ENCODE measurements at regions not wholly inside any gene's neighbourhood (a gene's known extent, or its start where the extent isn't known, plus 50 kb on each side); places are given as distances from the start of the nearest gene placed in this dataset.

DNA sequence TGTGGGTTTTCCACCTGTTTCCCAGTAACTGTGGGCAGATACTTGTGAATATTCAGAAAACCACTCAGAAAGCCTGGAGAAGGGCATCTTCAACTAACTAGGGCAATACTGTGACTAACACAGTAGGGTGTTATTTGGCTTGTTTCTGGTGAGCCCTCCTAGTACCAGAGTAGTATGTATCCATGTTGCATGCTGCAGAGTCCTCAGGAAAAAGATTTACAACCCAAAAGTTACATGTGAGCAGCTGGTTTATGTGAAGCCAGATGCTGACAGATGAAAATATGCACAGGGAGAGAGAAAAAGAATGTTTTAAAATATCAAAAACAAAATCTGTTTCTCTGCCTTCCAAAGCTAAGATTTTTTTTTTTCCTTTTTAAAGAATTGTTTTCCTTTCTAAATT is 333.2 kb upstream of the UBE2E3 start:
- H3K4me3 ChIP-seq (ENCODE audit: control insufficient read depth, low read depth, low read length) = no peak overlapping the region
- DNase-seq (ENCODE audit: low read depth) = no peak
- TF ChIP-seq, protein P1, sequence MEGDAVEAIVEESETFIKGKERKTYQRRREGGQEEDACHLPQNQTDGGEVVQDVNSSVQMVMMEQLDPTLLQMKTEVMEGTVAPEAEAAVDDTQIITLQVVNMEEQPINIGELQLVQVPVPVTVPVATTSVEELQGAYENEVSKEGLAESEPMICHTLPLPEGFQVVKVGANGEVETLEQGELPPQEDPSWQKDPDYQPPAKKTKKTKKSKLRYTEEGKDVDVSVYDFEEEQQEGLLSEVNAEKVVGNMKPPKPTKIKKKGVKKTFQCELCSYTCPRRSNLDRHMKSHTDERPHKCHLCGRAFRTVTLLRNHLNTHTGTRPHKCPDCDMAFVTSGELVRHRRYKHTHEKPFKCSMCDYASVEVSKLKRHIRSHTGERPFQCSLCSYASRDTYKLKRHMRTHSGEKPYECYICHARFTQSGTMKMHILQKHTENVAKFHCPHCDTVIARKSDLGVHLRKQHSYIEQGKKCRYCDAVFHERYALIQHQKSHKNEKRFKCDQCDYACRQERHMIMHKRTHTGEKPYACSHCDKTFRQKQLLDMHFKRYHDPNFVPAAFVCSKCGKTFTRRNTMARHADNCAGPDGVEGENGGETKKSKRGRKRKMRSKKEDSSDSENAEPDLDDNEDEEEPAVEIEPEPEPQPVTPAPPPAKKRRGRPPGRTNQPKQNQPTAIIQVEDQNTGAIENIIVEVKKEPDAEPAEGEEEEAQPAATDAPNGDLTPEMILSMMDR (IDR thresholded peaks at IDR 0.05; ENCODE audit: control insufficient read depth, insufficient read depth, low read depth, low read length, missing control alignments) = no peak

GRCh38 chr2:180646756-180647155 is 333.6 kb upstream of the UBE2E3 start:
- no peak for DNase-seq (ENCODE audit: low read depth)
- TF ChIP-seq, protein P1 (IDR thresholded peaks at IDR 0.05; ENCODE audit: control insufficient read depth, insufficient read depth, low read depth, low read length, missing control alignments) = no peak
- no peak overlapping the region for H3K4me3 ChIP-seq (ENCODE audit: control insufficient read depth, low read depth, low read length)

DNA sequence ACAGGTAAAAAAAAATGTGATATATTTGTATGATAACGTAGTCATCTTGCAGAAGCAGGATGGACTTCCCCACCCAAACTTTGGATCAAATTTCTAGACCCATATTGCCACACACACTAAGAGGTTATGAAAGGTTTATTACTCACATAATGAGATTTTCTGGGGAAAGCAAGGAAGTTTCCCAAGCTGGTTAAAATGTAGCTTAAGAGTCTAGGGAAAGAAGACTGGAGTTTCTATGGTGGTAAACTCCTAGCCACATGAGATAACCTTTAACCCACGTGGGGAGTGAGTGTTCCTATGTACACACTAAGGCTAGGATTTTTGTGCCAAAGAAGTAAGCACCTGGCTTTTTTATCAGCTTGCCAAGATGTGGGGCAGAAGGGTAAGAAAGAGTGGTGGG is 335.7 kb upstream of the UBE2E3 start:
- TF ChIP-seq, protein P1 (IDR thresholded peaks at IDR 0.05; ENCODE audit: control insufficient read depth, insufficient read depth, low read depth, low read length, missing control alignments) = no peak
- DNase-seq (ENCODE audit: low read depth) = peak; percentile 65
- H3K4me3 ChIP-seq (ENCODE audit: control insufficient read depth, low read depth, low read length) = no peak overlapping the region

GRCh38 chr2:180630756-180631155 is 349.6 kb upstream of the UBE2E3 start:
- TF ChIP-seq, protein P1 (IDR thresholded peaks at IDR 0.05; ENCODE audit: control insufficient read depth, insufficient read depth, low read depth, low read length, missing control alignments) = no peak
- no peak for DNase-seq (ENCODE audit: low read depth)

DNA sequence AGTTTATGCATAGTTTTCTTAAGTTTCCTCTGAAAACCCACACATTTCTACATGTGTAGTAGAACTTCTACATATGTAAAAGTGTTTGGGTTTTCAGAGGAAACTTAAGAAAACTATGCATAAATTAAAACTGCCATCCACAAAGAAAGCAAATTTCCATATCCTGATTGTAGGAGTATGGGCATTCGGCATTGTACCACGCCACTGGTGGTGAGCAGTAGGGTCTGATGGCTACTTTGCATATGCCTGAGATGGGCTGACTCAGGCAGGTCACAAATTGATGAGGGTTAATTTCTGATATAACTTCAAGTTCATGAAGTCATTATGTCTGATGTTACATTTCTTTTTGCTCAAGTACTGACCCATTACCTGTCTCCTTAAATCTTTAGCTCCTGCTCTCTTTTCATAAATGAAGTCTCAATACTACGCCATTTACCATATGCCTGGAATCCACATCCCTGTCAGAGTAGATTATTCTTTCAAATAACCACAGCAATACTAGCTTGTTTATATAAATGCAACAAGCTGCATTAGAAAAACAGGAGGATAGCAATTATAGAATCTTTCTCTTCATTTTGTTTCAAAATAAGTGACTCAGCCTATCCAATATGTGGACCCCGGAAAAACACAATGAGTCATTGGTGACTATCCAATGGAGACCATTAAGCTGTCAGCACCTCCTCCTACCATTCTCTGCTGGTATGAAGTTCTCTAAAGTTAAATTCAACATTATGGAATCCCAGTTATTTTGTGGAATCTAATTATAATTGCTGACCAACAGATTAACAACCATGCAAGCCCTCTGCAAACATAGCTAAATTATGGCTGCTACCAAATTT is 355.2 kb upstream of the UBE2E3 start:
- H3K4me3 ChIP-seq (ENCODE audit: control insufficient read depth, low read depth, low read length) = no peak overlapping the region
- TF ChIP-seq, protein P1 (IDR thresholded peaks at IDR 0.05; ENCODE audit: control insufficient read depth, insufficient read depth, low read depth, low read length, missing control alignments) = no peak
- DNase-seq (ENCODE audit: low read depth) = peak; percentile 91

More at GRCh38 chr2:180630756-180631155, 349.6 kb upstream of the UBE2E3 start:
- H3K4me3 ChIP-seq (ENCODE audit: control insufficient read depth, low read depth, low read length) = no peak overlapping the region

DNA sequence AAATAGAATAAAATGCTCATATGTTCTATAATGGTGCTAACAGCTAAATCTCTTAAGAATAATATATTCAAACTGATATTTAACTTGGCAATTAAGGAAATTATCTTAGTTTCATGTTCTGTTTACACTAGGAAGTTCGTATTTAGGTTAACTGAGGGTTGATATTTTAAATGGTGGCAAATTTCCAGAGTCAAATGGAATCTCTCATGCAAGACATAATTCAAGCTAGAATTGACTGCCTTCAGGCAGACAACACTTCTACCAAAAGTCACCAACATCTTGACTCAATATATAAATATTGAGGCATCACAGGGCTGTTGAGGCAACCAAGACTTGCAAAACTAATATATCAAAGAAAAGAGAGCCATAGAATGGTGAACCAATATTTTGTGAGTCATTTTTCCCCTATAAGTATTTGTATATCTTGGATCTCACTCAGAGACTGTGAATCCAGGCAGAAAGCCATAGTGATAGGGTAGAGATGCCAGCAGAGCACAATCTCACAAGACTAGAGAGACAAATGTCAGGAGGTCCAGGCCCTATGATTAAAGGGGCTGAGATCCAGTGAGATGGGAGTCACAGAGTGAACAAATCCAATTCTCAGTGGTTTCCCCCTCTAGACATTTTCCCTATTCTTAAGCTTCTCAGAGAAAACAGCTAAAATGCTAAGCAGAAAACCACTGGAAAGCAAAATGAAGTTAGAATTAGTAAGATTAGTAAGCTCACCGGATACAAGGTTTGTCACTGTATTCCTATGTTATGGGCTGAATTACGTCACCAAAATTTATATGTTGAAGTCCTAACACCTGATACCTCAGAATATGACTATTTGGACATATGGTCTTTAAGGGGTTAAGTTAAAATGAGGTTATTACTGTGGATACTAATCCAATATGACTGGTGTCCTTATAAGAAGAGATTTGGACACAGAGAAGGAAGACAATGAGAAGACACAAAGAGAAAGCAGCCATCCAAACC is 358.2 kb upstream of the UBE2E3 start:
- no peak overlapping the region for H3K4me3 ChIP-seq (ENCODE audit: control insufficient read depth, low read depth, low read length)
- TF ChIP-seq, protein P1 (IDR thresholded peaks at IDR 0.05; ENCODE audit: control insufficient read depth, insufficient read depth, low read depth, low read length, missing control alignments) = no peak
- DNase-seq (ENCODE audit: low read depth) = no peak
